NCI-H2171 (cell line): ENCODE measurements at regions not wholly inside any gene's neighbourhood (a gene's known extent, or its start where the extent isn't known, plus 50 kb on each side); places are given as distances from the start of the nearest gene placed in this dataset.
"Not testable (repeated sequence)": the region's sequence is repeated elsewhere in the genome, so short reads cannot be mapped to it uniquely, and the experiment has no call there.

ENCODE experiments used
- DNase-seq: peaks from one replicate; lab custom pipeline; 2025; lab: John Stamatoyannopoulos, UW

DNA sequence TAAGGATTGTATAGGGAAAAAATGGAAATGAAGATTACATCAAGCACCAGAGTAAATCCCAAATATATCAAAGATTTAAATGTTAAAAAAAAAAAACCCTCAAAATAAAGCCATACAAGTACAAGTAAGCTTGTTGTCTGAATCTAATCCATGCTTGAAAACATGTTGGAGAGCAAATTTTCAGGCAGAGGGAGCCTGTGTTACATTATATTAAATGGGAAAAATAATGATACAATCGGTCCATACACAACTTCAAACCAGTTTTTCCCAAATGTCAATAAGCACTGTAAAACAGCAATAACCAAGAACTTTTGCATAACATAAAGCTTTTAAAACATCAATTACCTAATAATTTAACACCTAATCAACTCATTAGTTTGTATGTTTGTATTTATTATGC, 949.4 kb upstream of the ADGRL4 start:
- no peak for DNase-seq

DNA sequence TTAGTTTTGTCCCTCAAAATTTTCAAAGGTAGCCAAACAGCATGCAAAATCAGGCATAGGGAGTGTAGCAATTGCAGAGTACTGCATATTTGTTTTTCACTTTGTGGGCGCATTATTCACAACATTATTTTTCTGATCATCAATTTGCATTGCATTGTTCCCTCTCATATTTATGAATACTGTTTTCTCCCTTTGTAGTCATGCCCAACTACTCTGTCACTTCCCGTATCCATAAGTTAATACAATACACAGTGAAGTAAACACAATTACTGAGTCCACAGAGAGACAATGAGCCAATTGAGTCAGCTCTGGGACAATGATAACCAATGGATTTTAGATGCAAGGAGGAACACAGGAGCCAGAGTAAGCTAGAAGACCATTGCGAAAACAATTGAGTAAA, 944.0 kb upstream of the ADGRL4 start:
- no peak for DNase-seq

GRCh38 chr1:79945391-79945790, 938.9 kb upstream of the ADGRL4 start:
- no peak for DNase-seq

DNA sequence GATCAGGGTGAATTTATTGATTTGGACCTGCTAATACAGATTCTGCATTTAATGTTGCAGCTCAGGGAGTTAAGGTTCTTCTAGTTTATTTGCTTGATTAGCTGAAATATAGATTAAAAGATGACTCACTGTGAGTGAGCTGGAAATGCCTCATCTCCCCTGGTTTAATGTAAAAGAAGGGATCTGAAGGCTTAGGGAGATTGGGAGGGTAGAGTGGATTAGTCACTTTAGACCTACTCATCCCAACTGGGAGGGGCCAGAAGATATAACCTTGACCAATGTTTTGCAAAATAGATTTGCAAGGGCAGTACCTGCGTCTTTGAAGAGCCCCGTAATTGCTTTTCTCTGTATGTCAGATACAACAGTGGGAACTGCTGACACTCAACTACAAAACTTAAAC, 922.8 kb upstream of the ADGRL4 start:
- DNase-seq: no peak

DNA sequence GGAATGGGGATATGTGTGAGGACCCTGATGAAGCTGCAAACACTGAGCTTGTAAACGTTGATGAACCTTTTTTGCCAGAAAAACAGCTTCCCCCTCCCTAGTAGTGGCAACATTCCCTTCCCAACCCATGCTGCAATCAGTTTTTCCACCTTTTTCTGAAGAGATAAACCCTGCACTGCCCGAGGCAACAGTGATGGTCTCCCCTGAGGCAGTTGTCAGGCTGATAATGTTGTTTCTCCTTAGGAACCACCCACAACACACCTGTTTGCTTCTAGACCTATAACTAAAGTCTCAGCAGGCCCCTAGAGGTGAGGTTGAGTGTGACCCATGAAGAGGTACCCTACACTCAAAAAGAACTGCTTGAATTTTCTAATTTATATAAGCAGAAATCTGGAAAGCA, 922.4 kb upstream of the ADGRL4 start:
- no peak for DNase-seq

DNA sequence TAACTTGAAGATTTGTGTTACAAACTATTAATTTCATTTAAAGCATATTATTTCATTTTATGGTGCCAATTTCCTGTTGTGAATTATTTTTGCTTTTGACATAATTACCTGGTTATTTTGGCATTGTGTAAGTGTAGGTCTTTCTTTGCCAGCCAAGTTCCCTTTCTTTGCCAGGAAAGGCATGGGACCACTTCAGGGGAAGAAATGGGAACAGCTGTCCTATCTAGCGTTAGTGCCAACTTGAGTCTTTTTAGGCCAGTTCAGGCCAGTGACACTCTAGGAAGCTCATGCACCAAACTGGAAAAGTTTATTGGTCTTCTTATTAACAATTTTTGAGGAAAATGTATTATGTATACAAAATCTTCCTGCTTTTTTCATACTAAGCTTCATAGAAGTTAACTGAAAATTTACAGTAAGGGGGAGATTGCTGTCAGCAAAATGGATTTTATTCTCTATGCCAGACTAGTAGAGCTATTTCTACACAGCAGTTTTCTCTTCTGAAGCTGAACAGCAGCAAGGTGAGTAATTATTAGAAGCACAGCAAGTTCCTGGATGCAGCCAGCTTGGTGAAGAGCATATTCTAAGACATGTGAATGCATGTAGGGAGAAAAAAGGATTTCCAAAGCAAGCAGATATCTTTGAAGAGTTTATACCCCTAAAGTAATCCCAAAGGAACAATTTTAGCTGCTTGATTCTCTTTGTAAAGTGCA, 914.6 kb upstream of the ADGRL4 start:
- DNase-seq: no peak

- DNase-seq: no peak
Observed at GRCh38 chr1:79914896-79915295, 908.4 kb upstream of the ADGRL4 start.

- DNase-seq: no peak
Observed at GRCh38 chr1:79912813-79913212, 906.3 kb upstream of the ADGRL4 start.

DNA sequence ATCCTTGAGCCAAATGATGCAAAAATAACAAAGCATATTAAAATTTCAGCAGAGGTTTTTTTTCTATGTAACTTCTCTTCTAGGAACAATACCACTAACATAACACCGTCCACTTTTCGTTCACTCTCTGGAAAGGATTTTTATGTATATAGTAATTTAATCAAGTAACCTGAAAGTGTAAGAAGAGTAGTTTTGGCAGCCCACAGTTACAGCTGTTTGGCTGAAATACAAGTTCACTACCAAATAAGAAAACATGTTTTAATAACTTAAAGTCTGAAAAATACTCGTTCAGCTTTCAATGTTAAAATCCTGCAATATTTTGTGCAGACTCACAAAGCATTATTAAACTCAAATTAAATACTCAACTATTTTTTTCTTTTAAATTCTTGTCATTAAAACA, 896.8 kb upstream of the ADGRL4 start:
- no peak for DNase-seq

- no peak for DNase-seq
Observed at GRCh38 chr1:79902418-79902817, 895.9 kb upstream of the ADGRL4 start.

GRCh38 chr1:79899914-79900313, 893.4 kb upstream of the ADGRL4 start:
- DNase-seq: no peak

GRCh38 chr1:79896140-79896539, 889.6 kb upstream of the ADGRL4 start:
- DNase-seq: no peak

GRCh38 chr1:79895573-79895972, 889.0 kb upstream of the ADGRL4 start:
- DNase-seq: no peak

DNA sequence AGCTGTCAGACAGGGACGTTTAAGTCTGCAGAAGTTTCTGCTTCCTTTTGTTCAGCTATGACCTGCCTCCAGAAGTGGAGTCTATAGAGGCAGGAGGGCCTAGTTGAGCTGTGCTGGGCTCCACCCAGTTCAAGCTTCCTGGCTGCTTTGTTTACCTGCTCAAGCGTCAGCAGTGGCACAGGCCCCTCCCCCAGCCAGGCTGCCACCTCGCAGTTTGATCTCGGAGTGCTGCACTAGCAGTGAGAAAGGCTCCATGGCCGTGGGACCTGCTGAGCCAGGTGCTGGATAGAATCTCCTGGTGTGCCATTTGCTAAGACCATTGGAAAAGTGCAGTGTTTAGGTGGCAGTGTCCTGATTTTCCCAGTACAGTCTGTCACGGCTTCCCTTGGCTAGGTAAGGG, 887.6 kb upstream of the ADGRL4 start:
- not testable (repeated sequence) for DNase-seq

DNA sequence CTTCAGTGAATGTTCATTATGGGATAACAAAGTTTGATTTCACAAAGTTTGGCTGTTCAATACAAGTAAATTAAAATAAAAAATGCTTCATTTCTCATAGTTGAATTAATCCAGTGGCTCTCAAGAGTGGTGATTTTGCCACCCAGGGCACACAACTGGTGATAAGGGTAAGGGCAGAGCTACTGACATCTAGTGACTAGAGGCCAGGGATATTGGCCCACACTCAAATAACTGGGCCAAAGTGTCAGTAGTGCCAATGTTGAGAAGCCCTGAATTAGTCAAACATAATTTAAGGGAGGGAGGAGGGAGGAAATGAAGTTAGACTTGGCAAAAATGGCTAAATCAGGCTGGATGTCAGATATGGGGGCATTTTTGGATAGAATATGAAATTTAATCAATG, 880.5 kb upstream of the ADGRL4 start:
- no peak for DNase-seq

DNA sequence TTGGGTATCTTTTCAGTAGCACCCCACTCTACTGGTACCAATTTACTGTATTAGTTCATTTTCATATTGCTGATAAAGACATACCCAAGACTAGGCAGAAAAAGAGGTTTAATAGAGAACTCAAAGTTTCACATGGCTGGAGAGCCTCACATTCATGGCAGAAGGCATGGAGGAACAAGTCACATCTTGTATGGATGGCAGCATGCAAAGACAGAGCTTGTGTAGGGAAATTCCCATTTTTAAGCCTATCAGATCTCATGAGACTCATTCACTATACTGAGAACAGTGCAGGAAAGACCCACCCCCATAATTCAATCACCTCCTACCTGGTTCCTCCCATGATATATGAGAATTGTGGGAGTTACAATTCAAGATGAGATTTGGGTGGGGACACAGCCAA, 878.6 kb upstream of the ADGRL4 start:
- DNase-seq: no peak

GRCh38 chr1:79877086-79877485, 870.6 kb upstream of the ADGRL4 start:
- DNase-seq: no peak

GRCh38 chr1:79875187-79875586, 868.7 kb upstream of the ADGRL4 start:
- DNase-seq: no peak

DNA sequence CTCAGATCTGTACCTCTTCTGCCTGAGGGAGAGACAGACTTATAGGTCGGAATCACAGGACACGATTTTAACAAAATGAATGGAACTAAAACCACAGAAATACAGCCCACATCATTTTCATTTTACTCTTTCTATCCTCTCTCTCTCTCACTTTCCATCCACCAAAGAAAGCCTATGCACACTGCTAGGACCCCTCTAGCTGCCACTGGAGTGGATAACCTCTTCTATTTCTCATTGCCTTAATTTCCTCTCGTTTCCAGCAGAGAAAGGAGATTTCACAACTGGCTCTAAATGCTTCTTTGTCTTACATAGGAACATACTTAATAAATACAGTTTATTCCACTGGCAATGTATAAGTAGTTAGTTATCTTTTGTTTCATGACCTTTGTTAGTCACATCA, 867.8 kb upstream of the ADGRL4 start:
- no peak for DNase-seq

DNA sequence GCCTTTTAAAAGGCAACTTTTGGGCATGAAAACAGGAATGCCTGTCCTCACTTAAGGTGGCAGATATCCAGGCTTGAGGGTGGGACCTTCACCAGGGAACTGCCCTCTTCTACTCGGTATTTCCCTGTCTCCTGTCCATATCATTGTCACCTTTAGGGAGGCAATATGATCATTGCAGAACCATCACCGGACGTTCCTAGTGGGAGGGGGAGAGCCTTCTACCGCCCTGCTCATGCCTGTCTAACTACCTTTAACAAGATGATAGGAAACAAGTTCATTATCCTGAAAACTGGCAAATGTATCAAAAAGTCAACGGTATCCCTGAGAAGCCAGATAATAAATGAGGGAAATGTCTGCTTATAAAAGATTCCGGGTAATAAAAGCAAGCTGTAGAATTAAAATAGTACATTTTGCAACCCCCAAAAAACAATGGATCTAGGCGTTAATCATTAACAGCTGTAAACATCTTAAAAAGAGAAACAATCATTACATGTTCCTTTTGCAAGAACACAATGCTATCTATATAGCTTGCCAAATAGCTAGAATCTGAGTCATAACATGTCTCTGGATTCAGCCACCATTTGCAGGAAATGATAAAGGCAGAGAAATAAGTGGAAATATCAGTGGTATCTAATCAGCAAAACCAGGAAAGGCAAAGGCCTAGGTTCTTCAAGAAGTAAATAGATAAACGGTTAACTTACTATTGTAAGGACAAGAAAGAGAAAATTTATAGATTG, 852.9 kb upstream of the ADGRL4 start:
- no peak for DNase-seq

DNA sequence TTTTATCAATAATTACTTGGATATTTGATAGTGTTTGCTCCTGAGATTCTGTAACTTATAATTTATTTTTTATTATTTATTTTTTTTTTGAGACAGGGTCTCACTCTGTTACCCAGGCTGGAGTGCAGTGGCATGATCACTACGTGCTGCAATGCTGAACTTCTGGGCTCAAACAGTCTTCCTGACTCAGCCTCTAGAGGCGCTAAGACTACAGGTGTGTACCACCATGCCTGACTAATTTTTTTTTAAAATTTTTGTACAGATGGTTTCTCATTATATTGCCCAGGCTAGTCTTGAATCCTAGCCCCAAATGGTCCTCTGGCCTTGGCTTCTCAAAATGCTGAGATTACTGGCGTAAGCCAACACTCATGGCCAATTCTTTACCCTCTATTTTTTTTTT, 845.5 kb upstream of the ADGRL4 start:
- peak; percentile 19 for DNase-seq

GRCh38 chr1:79849388-79849787, 842.9 kb upstream of the ADGRL4 start:
- no peak for DNase-seq

DNA sequence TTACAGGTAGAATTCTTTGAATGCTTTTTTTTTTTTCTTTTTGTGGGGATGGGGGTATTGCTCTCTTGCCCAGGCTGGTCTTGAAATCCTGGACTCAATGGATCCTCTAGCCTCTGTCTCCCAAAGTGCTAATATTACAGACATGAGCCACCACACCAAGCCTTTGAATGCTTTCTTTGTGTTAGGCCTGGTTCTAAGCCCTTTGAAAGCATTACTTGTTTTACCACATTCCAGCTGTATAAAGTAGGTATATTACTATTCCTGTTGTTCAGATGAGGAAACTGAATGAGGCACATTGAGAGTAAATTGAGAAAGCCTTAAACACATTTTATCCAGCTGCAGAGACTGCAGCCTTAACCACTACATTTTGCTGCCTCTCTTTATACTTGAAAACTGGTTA, 841.8 kb upstream of the ADGRL4 start:
- DNase-seq: no peak

GRCh38 chr1:79847700-79848099, 841.2 kb upstream of the ADGRL4 start:
- no peak for DNase-seq
